ENCODE measurements at regions not wholly inside any gene's neighbourhood (a gene's known extent, or its start where the extent isn't known, plus 50 kb on each side); places are given as distances from the start of the nearest gene placed in this dataset.

GRCh38 chr7:156448918-156449317 is 191.7 kb upstream of the RNF32 start:
- no peak for DNase-seq (ENCODE audit: low read depth, low spot score)
- no peaks in the 10 kb centered on the region for H3K27me3 ChIP-seq (ENCODE audit: insufficient read depth, insufficient read length)
- TF ChIP-seq YY1 (IDR thresholded peaks at IDR 0.05; ENCODE audit: insufficient read depth, insufficient read length), result no peak

GRCh38 chr7:156446990-156447389 is 193.6 kb upstream of the RNF32 start:
- Histone ChIP-seq H3K9ac (ENCODE audit: insufficient read length, low read depth) (no peak overlapping the region), H3K27me3 (ENCODE audit: insufficient read depth, insufficient read length) (no peaks in the 10 kb centered on the region), H3K4me1 (ENCODE audit: insufficient read depth, insufficient read length) (no peaks in the 10 kb centered on the region), H3K9me3 (ENCODE audit: insufficient read depth, low read length) (no peaks in the 10 kb centered on the region), H3K36me3 (ENCODE audit: insufficient read depth, insufficient read length, low read length) (no peaks in the 10 kb centered on the region), H3K4me3 (ENCODE audit: insufficient read length, low read depth) (no peak overlapping the region)
- no peak for TF ChIP-seq YY1 (IDR thresholded peaks at IDR 0.05; ENCODE audit: insufficient read depth, insufficient read length)
- TF ChIP-seq ZNF274 (IDR thresholded peaks at IDR 0.05; ENCODE audit: low read depth, low read length), result no peak
- TF ChIP-seq SUZ12 (IDR thresholded peaks at IDR 0.05; ENCODE audit: extremely low read depth, insufficient read depth, insufficient read length), result no peak
- no peak for DNase-seq (ENCODE audit: low read depth, low spot score)

More at GRCh38 chr7:156448918-156449317, 191.7 kb upstream of the RNF32 start:
- no peaks in the 10 kb centered on the region for H3K36me3 ChIP-seq (ENCODE audit: insufficient read depth, insufficient read length, low read length)
- H3K4me1 ChIP-seq (ENCODE audit: insufficient read depth, insufficient read length), result no peaks in the 10 kb centered on the region
- no peak overlapping the region for H3K4me3 ChIP-seq (ENCODE audit: insufficient read length, low read depth)
- H3K9ac ChIP-seq (ENCODE audit: insufficient read length, low read depth), result no peak overlapping the region
- no peaks in the 10 kb centered on the region for H3K9me3 ChIP-seq (ENCODE audit: insufficient read depth, low read length)

GRCh38 chr7:156445997-156446761 is 194.4 kb upstream of the RNF32 start:
- Histone ChIP-seq H3K27me3 (ENCODE audit: insufficient read depth, insufficient read length) (no peaks in the 10 kb centered on the region), H3K4me1 (ENCODE audit: insufficient read depth, insufficient read length) (no peaks in the 10 kb centered on the region), H3K9me3 (ENCODE audit: insufficient read depth, low read length) (no peaks in the 10 kb centered on the region), H3K9ac (ENCODE audit: insufficient read length, low read depth) (no peak overlapping the region), H3K36me3 (ENCODE audit: insufficient read depth, insufficient read length, low read length) (no peaks in the 10 kb centered on the region), H3K4me3 (ENCODE audit: insufficient read length, low read depth) (no peak overlapping the region)
- no peak for DNase-seq (ENCODE audit: low read depth, low spot score)
- no peak for TF ChIP-seq SUZ12 (IDR thresholded peaks at IDR 0.05; ENCODE audit: extremely low read depth, insufficient read depth, insufficient read length)
- TF ChIP-seq ZNF274 (IDR thresholded peaks at IDR 0.05; ENCODE audit: low read depth, low read length), result no peak
- no peak for TF ChIP-seq YY1 (IDR thresholded peaks at IDR 0.05; ENCODE audit: insufficient read depth, insufficient read length)

- H3K9ac ChIP-seq (ENCODE audit: insufficient read length, low read depth), result no peak overlapping the region
- TF ChIP-seq SUZ12 (IDR thresholded peaks at IDR 0.05; ENCODE audit: extremely low read depth, insufficient read depth, insufficient read length) (no peak), ZNF274 (IDR thresholded peaks at IDR 0.05; ENCODE audit: low read depth, low read length) (no peak), YY1 (IDR thresholded peaks at IDR 0.05; ENCODE audit: insufficient read depth, insufficient read length) (no peak)
Measured at GRCh38 chr7:156442516-156442915, 198.1 kb upstream of the RNF32 start.

GRCh38 chr7:156440456-156440855 is 200.1 kb upstream of the RNF32 start:
- no peaks in the 10 kb centered on the region for H3K27me3 ChIP-seq (ENCODE audit: insufficient read depth, insufficient read length)
- no peak overlapping the region for H3K4me3 ChIP-seq (ENCODE audit: insufficient read length, low read depth)
- no peak for DNase-seq (ENCODE audit: low read depth, low spot score)
- H3K4me1 ChIP-seq (ENCODE audit: insufficient read depth, insufficient read length), result no peaks in the 10 kb centered on the region
- no peak overlapping the region for H3K9ac ChIP-seq (ENCODE audit: insufficient read length, low read depth)
- no peaks in the 10 kb centered on the region for H3K9me3 ChIP-seq (ENCODE audit: insufficient read depth, low read length)
- H3K36me3 ChIP-seq (ENCODE audit: insufficient read depth, insufficient read length, low read length), result no peaks in the 10 kb centered on the region
- TF ChIP-seq SUZ12 (IDR thresholded peaks at IDR 0.05; ENCODE audit: extremely low read depth, insufficient read depth, insufficient read length), result no peak
- TF ChIP-seq YY1 (IDR thresholded peaks at IDR 0.05; ENCODE audit: insufficient read depth, insufficient read length), result no peak
- no peak for TF ChIP-seq ZNF274 (IDR thresholded peaks at IDR 0.05; ENCODE audit: low read depth, low read length)

More at GRCh38 chr7:156442516-156442915, 198.1 kb upstream of the RNF32 start:
- Histone ChIP-seq H3K27me3 (ENCODE audit: insufficient read depth, insufficient read length) (no peaks in the 10 kb centered on the region), H3K4me3 (ENCODE audit: insufficient read length, low read depth) (no peak overlapping the region), H3K9me3 (ENCODE audit: insufficient read depth, low read length) (no peaks in the 10 kb centered on the region), H3K4me1 (ENCODE audit: insufficient read depth, insufficient read length) (no peaks in the 10 kb centered on the region), H3K36me3 (ENCODE audit: insufficient read depth, insufficient read length, low read length) (no peaks in the 10 kb centered on the region)
- DNase-seq (ENCODE audit: low read depth, low spot score), result no peak

GRCh38 chr7:156438011-156438410 is 202.6 kb upstream of the RNF32 start:
- no peak for TF ChIP-seq SUZ12 (IDR thresholded peaks at IDR 0.05; ENCODE audit: extremely low read depth, insufficient read depth, insufficient read length)
- no peak for TF ChIP-seq ZNF274 (IDR thresholded peaks at IDR 0.05; ENCODE audit: low read depth, low read length)
- TF ChIP-seq YY1 (IDR thresholded peaks at IDR 0.05; ENCODE audit: insufficient read depth, insufficient read length), result no peak
- no peak for DNase-seq (ENCODE audit: low read depth, low spot score)
- Histone ChIP-seq H3K9ac (ENCODE audit: insufficient read length, low read depth) (no peak overlapping the region), H3K4me1 (ENCODE audit: insufficient read depth, insufficient read length) (no peaks in the 10 kb centered on the region), H3K36me3 (ENCODE audit: insufficient read depth, insufficient read length, low read length) (no peaks in the 10 kb centered on the region), H3K27me3 (ENCODE audit: insufficient read depth, insufficient read length) (no peaks in the 10 kb centered on the region), H3K9me3 (ENCODE audit: insufficient read depth, low read length) (no peaks in the 10 kb centered on the region), H3K4me3 (ENCODE audit: insufficient read length, low read depth) (no peak overlapping the region)

GRCh38 chr7:156437021-156437614 is 203.5 kb upstream of the RNF32 start:
- DNase-seq (ENCODE audit: low read depth, low spot score), result no peak
- Histone ChIP-seq H3K27me3 (ENCODE audit: insufficient read depth, insufficient read length) (no peaks in the 10 kb centered on the region), H3K9ac (ENCODE audit: insufficient read length, low read depth) (no peak overlapping the region), H3K4me3 (ENCODE audit: insufficient read length, low read depth) (no peak overlapping the region), H3K9me3 (ENCODE audit: insufficient read depth, low read length) (no peaks in the 10 kb centered on the region), H3K36me3 (ENCODE audit: insufficient read depth, insufficient read length, low read length) (no peaks in the 10 kb centered on the region), H3K4me1 (ENCODE audit: insufficient read depth, insufficient read length) (no peaks in the 10 kb centered on the region)
- TF ChIP-seq SUZ12 (IDR thresholded peaks at IDR 0.05; ENCODE audit: extremely low read depth, insufficient read depth, insufficient read length) (no peak), ZNF274 (IDR thresholded peaks at IDR 0.05; ENCODE audit: low read depth, low read length) (no peak), YY1 (IDR thresholded peaks at IDR 0.05; ENCODE audit: insufficient read depth, insufficient read length) (no peak)
